ENCODE measurements at regions not wholly inside any gene's neighbourhood (a gene's known extent, or its start where the extent isn't known, plus 50 kb on each side); places are given as distances from the start of the nearest gene placed in this dataset.
A peak's percentile ranks its signal among the peaks of the same experiment; 100 is the strongest.

- no peak for DNase-seq
- Histone ChIP-seq H3K9ac (ENCODE audit: low read length in 3 of 3) (no peak overlapping the region), H3K27ac (ENCODE audit: low read depth in 2 of 2, low read length in 2 of 2) (no peak overlapping the region), H3K36me3 (ENCODE audit: control insufficient read depth in 2 of 3, insufficient read depth in 3 of 3, low read length in 3 of 3) (no peaks in the 10 kb centered on the region), H3K27me3 (ENCODE audit: control insufficient read depth, insufficient read depth, low read length) (no peaks in the 10 kb centered on the region), H3K4me3 (ENCODE audit: low read length in 3 of 3) (no peak overlapping the region), H3K9me3 (ENCODE audit: control insufficient read depth in 2 of 3, insufficient read depth in 1 of 3, low read length in 3 of 3) (no peaks in the 10 kb centered on the region), H3K4me1 (ENCODE audit: control insufficient read depth in 2 of 3, insufficient read depth in 2 of 3, low read depth in 1 of 3, low read length in 3 of 3) (no peaks in the 10 kb centered on the region)
- intact Hi-C loops (cut with DNase I) = no loop called here
- FAIRE-seq = no peak
- TF ChIP-seq CTCF (IDR thresholded peaks at IDR 0.05; ENCODE audit: borderline replicate concordance, extremely low read depth, insufficient read depth) = no peak
Observed at GRCh38 chr5:91607675-91608074, 224.6 kb upstream of the ARRDC3 start.

- Histone ChIP-seq H3K27me3 (ENCODE audit: control insufficient read depth, insufficient read depth, low read length) (no peaks in the 10 kb centered on the region), H3K9me3 (ENCODE audit: control insufficient read depth in 2 of 3, insufficient read depth in 1 of 3, low read length in 3 of 3) (peaks cover 0 to 7% (median 0%) of the 10 kb centered on the region in 3 donors), H3K9ac (ENCODE audit: low read length in 3 of 3) (no peak overlapping the region), H3K27ac (ENCODE audit: low read depth in 2 of 2, low read length in 2 of 2) (no peak overlapping the region), H3K4me3 (ENCODE audit: low read length in 3 of 3) (no peak overlapping the region), H3K4me1 (ENCODE audit: control insufficient read depth in 2 of 3, insufficient read depth in 2 of 3, low read depth in 1 of 3, low read length in 3 of 3) (no peaks in the 10 kb centered on the region), H3K36me3 (ENCODE audit: control insufficient read depth in 2 of 3, insufficient read depth in 3 of 3, low read length in 3 of 3) (no peaks in the 10 kb centered on the region)
- intact Hi-C loops (cut with DNase I) = no loop called here
- FAIRE-seq = no peak
- no peak for TF ChIP-seq CTCF (IDR thresholded peaks at IDR 0.05; ENCODE audit: borderline replicate concordance, extremely low read depth, insufficient read depth)
- DNase-seq = no peak
Observed at GRCh38 chr5:91599863-91600262, 216.7 kb upstream of the ARRDC3 start.

- FAIRE-seq = no peak
- peak in 1 of 5 donors; percentile 2 for DNase-seq
Observed at GRCh38 chr5:91598216-91598615, 215.1 kb upstream of the ARRDC3 start.

More at GRCh38 chr5:91598216-91598615, 215.1 kb upstream of the ARRDC3 start:
- Histone ChIP-seq H3K4me3 (ENCODE audit: low read length in 3 of 3) (no peak overlapping the region), H3K36me3 (ENCODE audit: control insufficient read depth in 2 of 3, insufficient read depth in 3 of 3, low read length in 3 of 3) (no peaks in the 10 kb centered on the region), H3K9ac (ENCODE audit: low read length in 3 of 3) (no peak overlapping the region), H3K27me3 (ENCODE audit: control insufficient read depth, insufficient read depth, low read length) (no peaks in the 10 kb centered on the region), H3K27ac (ENCODE audit: low read depth in 2 of 2, low read length in 2 of 2) (no peak overlapping the region), H3K9me3 (ENCODE audit: control insufficient read depth in 2 of 3, insufficient read depth in 1 of 3, low read length in 3 of 3) (peaks cover 0 to 13% (median 0%) of the 10 kb centered on the region in 3 donors), H3K4me1 (ENCODE audit: control insufficient read depth in 2 of 3, insufficient read depth in 2 of 3, low read depth in 1 of 3, low read length in 3 of 3) (no peaks in the 10 kb centered on the region)
- intact Hi-C loops (cut with DNase I) = no loop called here
- no peak for TF ChIP-seq CTCF (IDR thresholded peaks at IDR 0.05; ENCODE audit: borderline replicate concordance, extremely low read depth, insufficient read depth)
